HG03135 (cell line): ENCODE measurements at regions not wholly inside any gene's neighbourhood (a gene's known extent, or its start where the extent isn't known, plus 50 kb on each side); places are given as distances from the start of the nearest gene placed in this dataset.

ENCODE experiments used
- ATAC-seq: cut with Tn5 transposase; IDR thresholded peaks from one replicate; pipeline ENCODE4 v1.9.1; 2021; ENCODE audit warnings: mild to moderate bottlenecking, moderate library complexity; ENCODE audit not compliant: unreplicated experiment

GRCh38 chr4:32455231-32455630 is 1735.1 kb downstream of the PCDH7 start:
- ATAC-seq = no peak

GRCh38 chr4:32460972-32461371 is 1740.8 kb downstream of the PCDH7 start:
- no peak for ATAC-seq

- ATAC-seq = no peak
These were observed 1742.8 kb downstream of the PCDH7 start for GRCh38 chr4:32462944-32463343.

GRCh38 chr4:32470087-32470585 is 1750.0 kb downstream of the PCDH7 start:
- ATAC-seq = no peak

GRCh38 chr4:32472918-32473317 is 1752.7 kb downstream of the PCDH7 start:
- ATAC-seq = no peak

- ATAC-seq = no peak
These were observed 1755.5 kb downstream of the PCDH7 start for GRCh38 chr4:32475710-32476109.

GRCh38 chr4:32477518-32477917 is 1757.3 kb downstream of the PCDH7 start:
- ATAC-seq = no peak

GRCh38 chr4:32485956-32486355 is 1765.8 kb downstream of the PCDH7 start:
- ATAC-seq = no peak

GRCh38 chr4:32488690-32489089 is 1768.5 kb downstream of the PCDH7 start:
- ATAC-seq = no peak

GRCh38 chr4:32499171-32499570 is 1779.0 kb downstream of the PCDH7 start:
- no peak for ATAC-seq

GRCh38 chr4:32503241-32503640 is 1783.1 kb downstream of the PCDH7 start:
- ATAC-seq = no peak

- ATAC-seq = no peak
These were observed 1785.9 kb downstream of the PCDH7 start for GRCh38 chr4:32506067-32506466.

- ATAC-seq = no peak
These were observed 1798.9 kb downstream of the PCDH7 start for GRCh38 chr4:32519060-32519459.

- no peak for ATAC-seq
These were observed 1805.3 kb downstream of the PCDH7 start for GRCh38 chr4:32525420-32525819.

GRCh38 chr4:32544846-32545245 is 1824.7 kb downstream of the PCDH7 start:
- ATAC-seq = no peak

GRCh38 chr4:32551943-32552342 is 1831.8 kb downstream of the PCDH7 start:
- no peak for ATAC-seq

- no peak for ATAC-seq
These were observed 1840.1 kb downstream of the PCDH7 start for GRCh38 chr4:32560306-32560705.

- no peak for ATAC-seq
These were observed 1841.8 kb downstream of the PCDH7 start for GRCh38 chr4:32562010-32562409.

- no peak for ATAC-seq
These were observed 1844.5 kb downstream of the PCDH7 start for GRCh38 chr4:32564626-32565025.

- no peak for ATAC-seq
These were observed 1849.7 kb downstream of the PCDH7 start for GRCh38 chr4:32569861-32570260.

- no peak for ATAC-seq
These were observed 1852.2 kb downstream of the PCDH7 start for GRCh38 chr4:32572366-32572765.

GRCh38 chr4:32574803-32575202 is 1854.6 kb downstream of the PCDH7 start:
- no peak for ATAC-seq

- ATAC-seq = no peak
These were observed 1868.9 kb downstream of the PCDH7 start for GRCh38 chr4:32589097-32589496.

- no peak for ATAC-seq
These were observed 1869.7 kb downstream of the PCDH7 start for GRCh38 chr4:32589853-32590252.
